GM04504 (cell line): ENCODE measurements at regions not wholly inside any gene's neighbourhood (a gene's known extent, or its start where the extent isn't known, plus 50 kb on each side); places are given as distances from the start of the nearest gene placed in this dataset.
"Not testable (repeated sequence)": the region's sequence is repeated elsewhere in the genome, so short reads cannot be mapped to it uniquely, and the experiment has no call there.

ENCODE experiments used
- DNase-seq: peaks from one replicate; pipeline ENCODE4 v3.0.0-alpha.2; 2012; ENCODE audit warnings: low read depth

DNA sequence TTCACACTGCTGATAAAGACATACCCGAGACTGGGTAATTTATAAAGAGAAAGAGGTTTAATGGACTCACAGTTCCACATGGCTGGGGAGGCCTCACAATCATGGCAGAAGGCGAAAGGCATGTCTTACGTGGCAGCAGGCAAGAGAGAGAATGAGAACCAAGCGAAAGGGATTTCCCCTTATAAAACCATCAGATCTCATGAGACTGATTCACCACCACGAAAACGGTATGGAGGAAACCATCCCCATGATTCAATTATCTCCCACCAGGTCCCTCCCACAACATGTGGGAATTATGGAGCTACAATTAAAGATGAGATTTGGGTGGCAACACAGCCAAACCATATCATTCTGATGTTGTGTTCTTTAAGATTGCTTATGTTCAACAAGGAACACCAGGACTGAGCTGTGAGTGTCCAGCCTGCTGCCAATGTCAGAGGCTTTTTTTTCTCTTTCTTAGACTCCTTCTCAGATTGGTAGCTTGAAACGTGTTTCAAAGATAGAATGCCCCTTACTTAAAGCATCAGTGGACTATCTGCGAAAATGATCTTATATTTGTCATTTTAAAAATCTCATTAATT is 124.1 kb upstream of the TWIST2 start:
- DNase-seq, result not testable (repeated sequence)

DNA sequence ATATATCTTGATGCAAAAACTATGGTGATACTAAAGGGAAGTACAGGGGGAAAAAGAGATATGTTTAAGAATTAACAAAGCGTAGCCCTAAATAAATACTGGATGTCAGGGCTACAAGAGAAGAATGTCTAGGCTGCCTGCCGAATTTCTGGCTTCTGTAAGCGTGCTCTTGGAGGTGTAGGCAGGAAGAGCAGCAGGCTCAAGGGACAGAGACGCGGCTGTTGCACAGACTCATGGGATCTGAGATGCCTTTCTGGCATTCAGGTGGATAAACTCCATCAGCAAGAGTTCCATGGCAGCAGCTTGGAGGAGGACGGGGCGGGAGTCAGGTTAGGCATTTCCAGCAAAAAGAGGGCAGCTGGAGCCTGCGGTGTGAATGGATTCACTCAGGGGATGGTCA is 123.2 kb upstream of the TWIST2 start:
- no peak for DNase-seq

DNA sequence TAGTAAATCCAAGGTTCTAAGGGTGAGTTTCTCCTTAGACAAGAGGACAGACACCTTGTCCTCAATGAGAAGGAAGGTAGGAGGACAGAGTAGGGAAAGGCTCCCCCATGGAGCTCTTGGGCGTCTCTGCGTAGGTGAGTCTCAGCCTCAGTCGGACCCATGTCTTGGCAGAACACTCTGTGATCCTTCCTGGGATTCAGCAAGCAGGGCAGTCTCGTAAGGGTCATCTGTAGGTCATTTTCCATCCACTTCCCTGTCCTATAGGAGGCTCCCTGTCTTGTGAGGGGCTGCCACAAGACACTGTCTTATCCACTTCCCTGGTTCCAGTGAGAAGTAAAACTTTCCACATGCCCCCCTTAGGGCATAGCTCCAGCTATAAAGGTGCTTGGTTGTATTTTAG is 122.6 kb upstream of the TWIST2 start:
- no peak for DNase-seq

DNA sequence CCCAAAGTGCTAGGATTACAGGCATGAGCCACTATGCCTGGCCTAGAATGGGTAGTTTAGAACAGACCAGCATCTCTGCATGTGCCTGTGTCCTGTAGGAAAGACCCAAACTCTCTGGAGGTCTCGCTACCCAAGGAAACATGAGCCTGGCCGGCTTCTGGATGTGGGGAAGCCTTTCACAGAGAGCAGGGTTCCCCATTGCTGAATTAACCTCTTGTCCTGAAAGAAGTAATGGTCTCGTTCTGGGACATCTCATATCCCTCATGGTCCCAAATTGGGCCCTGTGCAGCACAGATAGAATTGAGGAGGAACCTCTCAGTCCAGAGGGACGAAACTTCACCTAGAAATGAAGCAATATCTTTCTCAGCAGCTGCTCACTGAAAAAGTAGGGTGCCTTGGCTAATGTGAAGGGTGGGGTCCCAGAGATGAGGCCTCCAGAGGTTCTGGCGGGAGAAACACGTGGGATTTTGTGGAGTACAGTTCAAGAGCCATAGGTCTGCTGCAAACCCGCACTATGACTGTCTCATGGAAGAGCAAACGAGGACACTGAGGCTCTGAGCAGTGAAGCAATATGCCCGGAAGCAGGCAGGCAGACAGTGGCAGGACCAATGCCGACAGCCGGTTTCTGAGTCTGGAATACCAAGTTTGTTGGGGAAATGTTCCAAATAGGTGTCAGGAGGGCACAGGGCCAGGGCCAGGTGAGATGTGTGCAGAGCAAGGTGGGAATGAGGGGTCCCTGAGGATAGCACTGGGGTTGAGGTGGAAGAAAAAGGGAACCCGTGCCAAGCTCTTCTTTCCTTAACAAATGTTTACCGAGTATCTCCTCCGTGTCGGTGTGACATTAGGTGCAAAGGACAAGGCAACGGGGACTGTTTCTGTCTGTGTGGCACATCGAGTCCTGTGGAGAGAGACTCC is 121.0 kb upstream of the TWIST2 start:
- no peak for DNase-seq

DNA sequence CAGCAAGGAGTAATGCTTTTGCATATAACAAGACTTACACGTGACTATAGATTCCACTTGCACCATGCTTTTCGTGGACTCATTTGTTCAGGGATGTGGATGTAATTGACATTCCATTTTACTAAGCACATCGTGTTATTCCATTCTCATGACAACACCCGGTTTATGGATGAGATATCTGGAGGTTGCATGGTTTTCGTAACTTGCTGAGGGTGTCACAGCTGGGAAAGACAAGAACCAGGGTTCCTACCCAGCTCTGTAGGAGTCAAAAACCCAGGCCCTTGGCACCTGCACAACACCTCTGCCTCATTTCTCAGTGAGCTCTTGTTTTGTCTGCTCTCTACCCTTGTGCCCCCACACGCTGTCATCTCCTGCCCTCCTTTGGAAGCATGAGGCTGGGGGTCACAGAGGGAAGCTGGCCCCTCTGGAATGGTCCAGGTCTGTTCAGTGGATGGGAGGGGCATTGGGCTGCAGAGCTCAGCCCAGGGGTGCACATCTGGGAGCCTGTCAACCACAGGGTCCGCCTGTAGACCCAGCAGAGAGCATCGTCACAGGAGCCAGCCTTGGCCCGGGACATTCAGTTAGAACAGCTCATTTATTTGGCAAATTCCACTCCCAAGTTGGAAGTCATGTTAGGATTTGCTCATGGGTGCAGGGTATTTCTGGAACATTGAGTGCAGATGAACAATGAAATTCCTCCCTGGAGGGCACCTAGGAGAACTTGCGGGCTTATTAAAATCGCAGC is 120.1 kb upstream of the TWIST2 start:
- DNase-seq, result peak; percentile 97

DNA sequence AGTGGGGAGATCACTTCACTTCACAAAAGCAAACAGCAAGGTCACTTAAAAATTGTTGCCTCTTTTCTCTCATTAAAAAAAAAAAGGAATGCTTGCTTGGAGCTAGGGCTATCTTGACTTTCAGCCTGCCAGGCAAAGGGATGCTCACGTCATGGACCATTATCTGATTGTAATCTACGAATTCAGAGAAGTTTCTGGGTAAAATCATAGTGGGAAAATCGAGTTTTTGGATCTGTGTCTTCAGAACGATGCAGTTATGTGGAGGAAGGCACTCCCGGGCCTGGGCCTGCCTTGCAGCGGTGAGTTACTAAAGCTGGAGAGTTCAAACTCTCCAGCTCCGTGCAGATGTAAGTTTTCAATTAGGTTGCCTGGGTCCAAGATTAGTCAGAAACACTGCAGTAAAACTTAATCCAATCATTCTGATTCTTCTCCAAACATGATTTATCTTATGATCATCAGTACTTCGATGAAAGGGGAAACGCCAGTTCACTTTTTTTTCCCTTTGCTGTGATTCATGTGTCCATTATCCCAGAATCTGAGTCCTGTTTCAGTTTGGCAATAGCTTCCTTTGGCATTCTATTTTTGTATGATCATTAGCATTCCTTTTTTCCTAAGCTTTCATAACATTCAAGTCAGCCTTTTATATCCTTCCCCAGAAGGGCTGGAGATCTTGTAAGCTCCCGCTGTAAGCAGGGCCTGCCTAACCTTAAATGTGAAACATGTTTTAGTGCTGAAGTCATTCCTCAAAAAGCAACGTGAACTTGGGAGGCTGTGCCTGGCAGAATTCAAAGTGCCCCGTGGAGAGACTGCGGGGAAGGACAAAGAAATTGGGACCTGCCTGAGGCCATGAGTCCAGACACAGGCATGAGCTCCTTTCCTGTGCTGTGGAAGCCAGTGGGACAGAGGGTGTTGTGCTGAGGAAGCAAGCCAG is 119.3 kb upstream of the TWIST2 start:
- peak; percentile 98 for DNase-seq

DNA sequence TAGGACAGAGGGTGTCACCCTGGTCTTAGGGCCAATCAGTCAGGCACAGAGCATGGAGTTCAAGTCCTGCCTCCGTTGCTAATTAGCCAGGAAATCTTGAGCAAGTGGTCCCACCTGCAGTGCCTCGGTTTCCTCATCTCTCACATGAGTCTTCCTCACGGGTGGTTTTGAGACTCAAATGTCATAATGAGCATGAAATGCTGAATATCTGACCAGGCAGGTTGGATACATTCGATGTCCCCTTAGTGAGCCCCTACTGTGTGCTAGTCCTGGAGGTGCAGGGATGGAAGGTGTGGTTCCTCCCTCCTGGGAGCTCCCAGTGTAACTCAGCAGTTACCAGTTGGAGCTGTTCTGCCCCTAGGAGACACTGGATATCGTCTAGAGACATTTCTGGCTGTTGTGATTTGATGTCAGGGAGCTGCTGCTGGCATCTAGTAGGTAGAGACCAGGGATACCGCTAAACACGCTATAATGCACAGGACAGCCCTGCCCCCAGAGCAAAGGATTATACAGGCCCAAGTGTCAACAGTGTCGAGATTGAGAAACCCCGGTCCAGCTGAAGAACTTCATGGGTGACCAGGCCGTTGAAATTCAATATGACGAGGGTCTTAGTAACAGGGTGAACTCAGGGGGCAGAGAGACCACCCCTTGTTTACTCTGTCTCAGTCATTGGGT is 118.5 kb upstream of the TWIST2 start:
- DNase-seq, result no peak

DNA sequence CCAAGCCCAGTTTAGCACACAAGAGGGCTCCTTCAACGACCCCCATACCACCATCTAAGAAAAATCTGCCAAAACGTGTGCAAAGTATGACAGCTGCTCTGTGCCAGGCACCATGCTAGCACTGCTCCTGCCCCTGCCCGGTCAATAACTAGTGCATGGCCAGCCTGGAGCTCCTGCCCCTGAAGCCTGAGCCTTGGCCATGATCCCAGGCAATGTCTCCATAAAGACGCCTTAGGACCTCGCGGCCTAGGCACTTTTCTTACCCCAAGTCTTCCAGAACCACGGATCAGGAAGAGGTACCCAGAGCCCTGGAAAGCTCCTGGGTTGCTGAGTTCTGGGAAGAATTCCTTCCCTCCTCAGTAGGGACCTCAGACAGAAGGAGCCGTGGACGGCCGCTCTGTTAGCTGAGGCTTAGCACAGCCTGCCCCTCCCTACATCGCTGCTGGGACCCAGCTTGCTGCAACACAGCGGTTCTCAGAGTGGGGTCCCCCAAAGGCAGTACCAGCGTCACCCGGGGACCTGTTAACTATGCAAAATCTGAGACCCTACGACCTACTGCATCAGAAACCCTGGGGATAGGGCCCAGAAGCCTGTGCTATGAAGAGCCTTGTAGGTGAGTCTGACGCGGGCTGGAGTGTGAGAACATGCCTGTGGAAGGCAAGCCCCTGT is 117.8 kb upstream of the TWIST2 start:
- no peak for DNase-seq

DNA sequence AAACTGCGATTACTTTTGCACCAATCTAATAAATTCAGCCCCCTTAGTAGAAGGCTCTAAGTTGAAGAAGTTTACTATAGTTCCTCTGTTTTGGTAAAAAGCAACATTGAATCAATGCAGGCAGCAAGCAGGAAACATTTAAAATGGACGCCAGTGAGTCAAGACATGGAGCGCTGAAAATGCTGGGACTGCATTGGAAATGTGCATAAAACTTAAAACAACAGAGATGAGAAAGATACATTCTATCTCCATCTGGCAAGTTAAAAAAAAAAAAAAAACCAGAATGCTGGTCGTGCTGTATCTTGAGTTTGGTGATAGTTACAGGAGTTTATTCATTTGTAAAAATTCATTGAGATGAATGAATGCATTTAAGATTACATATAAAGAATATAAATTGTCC is 117.0 kb upstream of the TWIST2 start:
- no peak for DNase-seq

DNA sequence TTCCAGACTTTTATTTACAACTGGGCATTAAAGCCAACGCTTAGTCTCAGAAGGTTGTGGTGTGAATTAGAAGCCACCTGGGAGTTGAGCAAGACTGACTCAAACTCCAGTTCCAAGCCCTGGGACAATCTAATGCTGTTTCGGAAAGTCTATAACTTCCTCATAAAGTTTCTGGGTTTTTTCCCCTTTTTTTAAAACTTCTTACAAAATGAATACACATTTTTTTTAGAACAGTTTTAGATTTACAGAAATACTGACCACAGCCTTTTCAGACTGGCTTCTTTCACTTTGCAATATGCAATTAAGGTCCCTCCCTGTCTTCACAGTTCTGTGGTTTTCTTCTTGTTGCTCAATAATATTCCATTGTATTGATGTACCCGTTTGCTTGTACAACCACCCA is 115.9 kb upstream of the TWIST2 start:
- DNase-seq, result peak; percentile 58

DNA sequence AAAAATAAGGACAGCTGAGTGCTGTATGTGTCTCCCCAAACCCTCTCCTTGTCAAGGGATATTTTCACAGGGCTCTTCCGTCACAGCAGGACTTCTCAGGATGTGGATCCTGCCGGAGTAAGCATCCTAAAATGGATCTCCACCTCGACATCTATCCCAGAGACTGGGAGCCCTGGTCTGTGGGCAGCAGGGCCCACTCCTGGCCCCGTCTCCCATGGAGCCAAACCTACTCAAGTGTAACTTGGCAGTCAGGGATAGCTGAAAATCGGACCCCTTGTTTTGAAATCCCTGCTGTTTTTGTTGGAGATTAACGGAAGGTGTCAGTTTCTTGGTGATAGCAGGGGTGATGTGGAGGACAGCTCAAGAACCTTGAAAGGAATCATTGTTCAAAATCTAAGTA is 109.0 kb upstream of the TWIST2 start:
- DNase-seq, result no peak

DNA sequence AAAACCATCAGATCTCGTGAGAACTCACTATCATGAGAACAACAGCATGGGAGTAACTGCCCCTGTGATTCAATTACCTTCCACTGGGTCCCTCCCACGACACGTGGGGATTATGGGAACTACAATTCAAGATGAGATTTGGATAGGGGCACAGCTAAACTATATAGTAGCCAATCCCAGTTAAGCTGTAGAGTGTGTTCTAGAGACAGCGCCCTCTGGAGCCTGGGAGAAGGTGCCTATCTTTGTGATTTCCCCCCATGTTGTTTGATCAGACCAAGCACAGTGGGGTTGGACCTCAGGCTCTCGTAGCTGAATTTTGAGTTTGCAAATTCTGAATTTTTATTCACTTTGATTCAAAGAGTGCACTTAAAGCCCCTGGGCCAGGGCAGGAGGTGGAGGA is 108.2 kb upstream of the TWIST2 start:
- no peak for DNase-seq

DNA sequence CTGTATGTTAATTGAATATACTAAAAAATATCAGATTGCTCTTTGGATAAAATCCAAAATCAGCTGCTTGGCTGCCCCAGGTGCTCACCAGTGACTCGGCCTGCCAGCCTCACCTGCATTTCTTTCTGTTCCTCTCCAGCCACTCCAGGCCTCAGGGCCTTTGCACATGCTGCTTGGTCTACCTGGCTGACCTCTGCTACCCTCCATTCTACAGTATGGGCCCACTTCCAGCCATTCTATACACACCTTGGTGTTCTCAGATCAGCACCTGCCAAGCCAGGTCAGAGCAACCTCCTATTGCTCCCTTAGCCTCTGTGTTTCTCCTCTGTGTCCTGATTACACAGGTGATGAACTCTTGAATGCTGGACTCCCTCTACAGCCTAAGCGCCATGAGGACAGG is 106.6 kb upstream of the TWIST2 start:
- no peak for DNase-seq

DNA sequence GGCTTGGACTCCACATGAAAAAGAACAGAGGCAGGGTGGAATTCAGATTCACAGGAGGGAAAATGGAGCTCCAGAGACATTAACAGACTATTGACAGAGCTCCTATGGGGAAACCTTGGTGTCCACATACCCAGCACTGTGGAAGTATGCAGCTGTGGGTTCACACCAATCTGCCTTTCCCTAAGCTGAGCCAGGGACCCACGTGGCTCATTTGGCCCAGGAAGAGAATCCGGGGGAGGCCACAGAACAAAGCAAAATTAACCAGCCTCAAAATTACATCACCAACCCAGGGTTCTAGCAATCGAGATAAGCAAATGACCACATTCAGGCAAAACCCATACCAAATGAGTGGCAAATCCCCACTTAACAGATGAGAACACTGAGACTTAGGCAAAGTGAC is 105.8 kb upstream of the TWIST2 start:
- DNase-seq, result no peak

DNA sequence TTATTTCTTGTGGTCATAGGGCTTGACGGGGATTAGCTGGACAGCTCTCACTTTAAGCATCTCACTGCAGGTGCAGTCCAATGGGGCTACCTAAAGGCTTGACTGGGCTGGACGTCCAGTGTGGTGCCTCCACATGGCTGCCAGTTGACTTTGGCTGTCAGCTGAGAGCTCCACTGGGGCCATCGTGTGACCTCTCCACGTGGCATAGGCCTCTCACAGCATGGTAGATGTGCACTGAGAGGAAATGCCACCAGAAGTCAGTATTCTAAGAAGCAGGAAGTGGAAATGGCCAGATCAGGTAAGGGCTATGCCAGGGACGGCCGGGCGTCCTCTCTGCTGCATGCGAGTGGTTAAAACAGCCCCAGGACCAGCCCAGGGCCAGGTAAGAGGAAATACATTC is 105.2 kb upstream of the TWIST2 start:
- DNase-seq, result no peak

DNA sequence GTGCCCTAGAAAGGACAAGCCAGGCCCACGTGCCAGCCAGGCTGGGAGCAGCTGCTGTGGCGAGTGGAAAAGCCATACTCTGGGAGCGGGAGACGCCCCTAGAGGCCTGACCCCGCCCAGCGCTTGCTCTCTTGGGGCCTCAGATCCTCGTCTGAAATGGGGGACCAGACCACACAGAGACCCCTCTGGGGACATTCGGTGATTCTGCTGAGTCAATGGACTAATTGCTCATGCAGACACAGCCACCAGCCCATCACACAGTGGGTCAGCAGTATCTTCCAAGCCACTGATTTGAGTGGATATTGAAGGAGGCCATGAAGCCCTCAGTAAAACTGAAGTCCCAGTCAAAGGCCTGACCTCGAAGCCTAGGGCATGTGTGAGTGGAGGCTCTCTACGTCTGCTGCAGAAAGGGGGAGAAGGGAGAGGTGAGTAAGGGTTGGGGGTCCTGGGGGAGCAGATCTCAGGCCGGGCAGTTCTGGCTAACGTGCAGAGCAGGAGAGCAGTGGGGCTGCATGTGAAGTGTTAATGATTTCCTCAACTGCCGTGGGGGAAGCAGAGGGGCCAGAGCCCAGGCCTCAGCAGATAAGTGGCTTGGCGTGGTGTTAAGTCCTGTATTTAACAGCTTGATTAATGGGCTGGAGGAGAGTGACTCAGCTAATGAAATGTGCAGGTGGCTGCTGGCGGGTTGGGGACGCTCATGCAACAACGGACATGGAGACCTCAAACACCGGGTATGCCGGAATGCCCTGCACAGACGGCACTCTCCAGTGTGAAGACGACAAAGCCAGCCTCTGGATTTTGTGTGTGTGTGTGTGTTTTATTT is 104.4 kb upstream of the TWIST2 start:
- no peak for DNase-seq

DNA sequence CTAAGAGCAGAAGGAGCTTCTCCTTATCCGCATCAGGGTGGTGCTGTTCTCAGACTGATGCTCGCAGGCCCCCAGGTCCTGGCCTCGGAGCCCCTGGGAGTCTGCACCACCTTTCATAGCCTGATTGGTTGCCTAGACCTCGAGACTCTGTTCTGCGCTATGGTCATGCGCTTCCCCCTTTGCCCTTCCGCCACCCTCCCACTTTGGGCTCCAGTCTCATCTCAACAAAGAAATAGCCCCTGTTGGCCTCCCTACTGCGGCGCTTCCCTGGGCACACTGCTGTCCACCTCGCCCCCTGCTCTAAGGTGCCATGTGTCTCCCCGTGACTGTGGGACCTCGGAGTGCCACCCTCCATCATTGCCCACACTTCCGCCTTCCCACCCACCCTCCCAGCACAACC is 102.9 kb upstream of the TWIST2 start:
- no peak for DNase-seq

DNA sequence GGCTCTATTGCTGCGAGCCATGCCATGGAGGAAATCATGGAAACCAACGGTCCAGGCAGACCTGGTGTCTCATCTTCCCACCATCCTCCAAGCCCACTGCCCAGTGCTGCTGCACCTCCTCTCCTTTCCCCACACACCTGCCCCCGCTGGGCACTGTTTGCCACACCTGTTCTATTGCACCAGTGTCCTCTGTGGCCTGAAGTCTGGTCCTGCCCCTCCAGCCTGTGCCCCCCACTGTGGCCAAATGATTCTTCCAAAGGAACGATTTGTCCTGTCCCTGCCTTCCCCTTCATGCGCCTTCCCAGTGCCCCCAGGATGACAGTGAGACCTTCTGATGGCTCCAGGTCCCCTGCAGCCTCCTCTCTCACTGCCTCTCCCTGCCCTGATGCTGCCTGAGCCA is 101.9 kb upstream of the TWIST2 start:
- no peak for DNase-seq

DNA sequence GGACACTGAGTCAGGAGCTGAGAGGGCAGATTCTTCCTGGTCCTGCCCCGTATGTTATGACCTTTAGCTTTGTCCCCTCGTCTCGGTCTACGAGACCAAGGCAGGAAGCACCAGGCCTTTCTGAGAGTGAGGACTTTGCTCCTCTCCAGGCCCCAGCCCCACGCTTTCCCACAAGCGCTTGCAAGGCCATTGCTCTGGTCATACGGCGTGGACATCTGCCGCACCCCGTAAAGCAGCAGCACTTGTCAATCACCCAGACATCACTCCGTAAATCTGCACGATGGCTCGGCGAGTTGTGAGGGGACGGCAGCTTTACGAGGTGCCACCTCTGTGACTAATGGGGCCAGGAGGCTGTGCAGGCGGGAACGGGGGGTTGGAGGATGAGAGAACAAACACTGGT is 100.8 kb upstream of the TWIST2 start:
- no peak for DNase-seq

DNA sequence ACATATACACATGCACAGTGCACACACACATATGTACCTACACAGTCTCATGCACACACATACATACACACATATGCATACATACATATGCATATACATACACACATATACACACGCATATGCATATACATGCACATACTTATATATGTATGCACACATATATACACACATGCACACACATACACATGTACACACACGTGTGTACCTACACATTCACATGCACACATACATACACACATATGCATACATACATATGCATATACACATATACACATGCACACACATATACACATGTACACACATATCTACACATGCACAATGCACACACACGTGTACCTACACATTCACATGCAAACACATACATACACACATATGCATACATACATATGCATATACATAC is 100.3 kb upstream of the TWIST2 start:
- DNase-seq, result no peak
